HCEC 1CT (cell line): ENCODE measurements at regions not wholly inside any gene's neighbourhood (a gene's known extent, or its start where the extent isn't known, plus 50 kb on each side); places are given as distances from the start of the nearest gene placed in this dataset.
"Not testable (repeated sequence)": the region's sequence is repeated elsewhere in the genome, so short reads cannot be mapped to it uniquely, and the experiment has no call there.

ENCODE experiments used
- DNase-seq: peaks from one replicate; pipeline ENCODE4 v3.0.0-alpha.2; 2017

GRCh38 chr15:31221936-31222515 is 104.6 kb upstream of the KLF13 start:
- no peak for DNase-seq

- DNase-seq, result no peak
Measured at GRCh38 chr15:31222773-31223341, 103.8 kb upstream of the KLF13 start.

- no peak for DNase-seq
Measured at GRCh38 chr15:31223478-31224350, 102.9 kb upstream of the KLF13 start.

- DNase-seq, result not testable (repeated sequence)
Measured at GRCh38 chr15:31224661-31225060, 102.0 kb upstream of the KLF13 start.

GRCh38 chr15:31225356-31225955 is 101.2 kb upstream of the KLF13 start:
- no peak for DNase-seq

GRCh38 chr15:31226021-31226420 is 100.6 kb upstream of the KLF13 start:
- no peak for DNase-seq

- no peak for DNase-seq
Measured at GRCh38 chr15:31227235-31227634, 99.4 kb upstream of the KLF13 start.

- DNase-seq, result no peak
Measured at GRCh38 chr15:31228011-31228484, 98.6 kb upstream of the KLF13 start.

- DNase-seq, result no peak
Measured at GRCh38 chr15:31228980-31229826, 97.4 kb upstream of the KLF13 start.

GRCh38 chr15:31230630-31231485 is 95.8 kb upstream of the KLF13 start:
- no peak for DNase-seq

- no peak for DNase-seq
Measured at GRCh38 chr15:31234815-31235214, 91.8 kb upstream of the KLF13 start.

- DNase-seq, result no peak
Measured at GRCh38 chr15:31235311-31236183, 91.1 kb upstream of the KLF13 start.

GRCh38 chr15:31236184-31237042 is 90.2 kb upstream of the KLF13 start:
- DNase-seq, result peak; percentile 91

GRCh38 chr15:31237043-31237324 is 89.7 kb upstream of the KLF13 start:
- DNase-seq, result no peak

- DNase-seq, result no peak
Measured at GRCh38 chr15:31238906-31239305, 87.7 kb upstream of the KLF13 start.

- no peak for DNase-seq
Measured at GRCh38 chr15:31239409-31239808, 87.2 kb upstream of the KLF13 start.

- DNase-seq, result no peak
Measured at GRCh38 chr15:31241888-31242522, 84.6 kb upstream of the KLF13 start.

- no peak for DNase-seq
Measured at GRCh38 chr15:31243895-31244294, 82.7 kb upstream of the KLF13 start.

GRCh38 chr15:31245135-31245689 is 81.4 kb upstream of the KLF13 start:
- no peak for DNase-seq
